Pancreas (tissue), 10 donors: ENCODE measurements at regions not wholly inside any gene's neighbourhood (a gene's known extent, or its start where the extent isn't known, plus 50 kb on each side); places are given as distances from the start of the nearest gene placed in this dataset.

Source experiments
- ATAC-seq, 4 donors: fragments of 200-7000 bp; cut with Tn5 transposase; one replicate each; pipeline versions ENCODE4 v1.8.0 to v1.9.1; 2020; ENCODE audit warnings: mild to moderate bottlenecking in 4 of 4, moderate library complexity in 4 of 4
- DNase-seq, 6 donors: peaks; one replicate each; pipeline ENCODE4 v3.0.0-alpha.2; 2020
- FAIRE-seq: peaks from 2 replicates; lab custom pipeline; 2012; peaks lifted over from hg19 to GRCh38; lab: Jason Lieb, UNC
- H3K27ac ChIP-seq, 4 donors: fragments of 200-600 bp; sonication (generic); 1 replicate in 3 of 4; 2 replicates in 1 of 4; pipeline versions ENCODE4 v1.5.0 to v1.8.0; 2020
- H3K27me3 ChIP-seq, 4 donors: fragments of 200-600 bp; one replicate each; pipeline ENCODE4 v1.8.0; 2021
- H3K36me3 ChIP-seq, 3 donors: fragments of 200-600 bp; sonication (generic) in 1 of 3; one replicate each; pipeline versions ENCODE4 v1.5.0 to v1.8.0; 2020 to 2021
- H3K4me1 ChIP-seq, 3 donors: fragments of 200-600 bp; one replicate each; pipeline ENCODE4 v1.8.0; 2021
- H3K4me3 ChIP-seq, 4 donors: fragments of 200-600 bp; sonication (generic) in 2 of 4; one replicate each; pipeline versions ENCODE4 v1.5.0 to v1.8.0; 2020 to 2021
- H3K9me3 ChIP-seq, 4 donors: fragments of 200-600 bp; one replicate each; pipeline ENCODE4 v1.8.0; 2021
- CTCF ChIP-seq, 4 donors: fragments of 200-600 bp; sonication (generic) in 3 of 4; IDR thresholded peaks; one replicate each; pipeline versions ENCODE4 v1.5.0 to v1.8.0; 2021; ENCODE audit warnings: antibody characterized with exemption in 4 of 4
- WGBS, 2 donors: extraction: QIAGEN DNeasy Blood & Tissue Kit; methylation state at CpG; one replicate each; pipeline ENCODE4 v1.1.7; 2013; 5-methylcytosine and 5-hydroxymethylcytosine counted together
- intact Hi-C, 3 donors: fragments of 100-400 bp; cut with DNase I; formaldehyde crosslinking; loops; one replicate each; pipeline versions ENCODE4 v1.11.1 to v1.14.2; 2022
- donor health status: healthy with polysubstance abuse.
- donor health status: DM: no; HTN: no; CAD: no; lungs with moderate emphysema.
- donor health status: DM: no; HTN: no; CAD: no.
- donor health status: control.
- donor health status: control.
- donor health status: Bipolar disorder and iron deficiency.
- donor health status: DM: yes; HTN: yes; CAD: no.
- donor health status: DM: no; HTN: no; CAD: no.
- donor health status: DM: no; HTN: no; CAD: no.
- donor health status: DM: yes; HTN: yes; CAD: no.

- Histone ChIP-seq H3K27me3 (no peaks in the 10 kb centered on the region), H3K4me1 (no peaks in the 10 kb centered on the region), H3K4me3 (no peak overlapping the region), H3K36me3 (no peaks in the 10 kb centered on the region), H3K27ac (no peak overlapping the region), H3K9me3 (no peaks in the 10 kb centered on the region)
- WGBS, 2 donors = 78 to 86% methylated on average over 40 to 43 of the region's 43 CpGs
- TF ChIP-seq CTCF (IDR thresholded peaks at IDR 0.05) = no peak
- ATAC-seq (no peak), DNase-seq (peak in 2 of 6 donors; percentile 14 to 55), FAIRE-seq (no peak)
- intact Hi-C loops = loop anchor here in 1 of 3 donors (10.0 kb wide), 1 partner anchor 55 kb away; no protein-coding TSS in a partner anchor
Observed at GRCh38 chr16:35749253-35750141, 2290.1 kb downstream of the TP53TG3F start.

- ATAC-seq = no peak
- no peaks in the 10 kb centered on the region for H3K9me3 ChIP-seq
- TF ChIP-seq CTCF (IDR thresholded peaks at IDR 0.05) = no peak
- no peak overlapping the region for H3K27ac ChIP-seq
- no peaks in the 10 kb centered on the region for H3K36me3 ChIP-seq
- no peak overlapping the region for H3K4me3 ChIP-seq
- no peaks in the 10 kb centered on the region for H3K4me1 ChIP-seq
- DNase-seq = peak in 1 of 6 donors; percentile 30
- no peak for FAIRE-seq
- H3K27me3 ChIP-seq = no peaks in the 10 kb centered on the region
- intact Hi-C loops = no loop called here
- WGBS, 2 donors = 69 to 74% methylated on average over 9 of the region's 9 CpGs
Observed at GRCh38 chr16:35750157-35750689, 2290.8 kb downstream of the TP53TG3F start.

GRCh38 chr16:35750701-35751104 is 2291.3 kb downstream of the TP53TG3F start:
- H3K9me3 ChIP-seq = no peaks in the 10 kb centered on the region
- H3K36me3 ChIP-seq = no peaks in the 10 kb centered on the region
- no peak overlapping the region for H3K27ac ChIP-seq
- H3K27me3 ChIP-seq = no peaks in the 10 kb centered on the region
- no peak overlapping the region for H3K4me3 ChIP-seq
- 80 to 85% methylated on average over 13 of the region's 13 CpGs for WGBS, 2 donors
- no peak for TF ChIP-seq CTCF (IDR thresholded peaks at IDR 0.05)
- DNase-seq (peak in 1 of 6 donors; percentile 47), FAIRE-seq (no peak), ATAC-seq (no peak)
- intact Hi-C loops = no loop called here
- no peaks in the 10 kb centered on the region for H3K4me1 ChIP-seq

- no peak for FAIRE-seq
- intact Hi-C loops = no loop called here
- Histone ChIP-seq H3K4me3 (no peak overlapping the region), H3K4me1 (no peaks in the 10 kb centered on the region), H3K27me3 (no peaks in the 10 kb centered on the region), H3K27ac (no peak overlapping the region), H3K9me3 (no peaks in the 10 kb centered on the region), H3K36me3 (no peaks in the 10 kb centered on the region)
- no peak for TF ChIP-seq CTCF (IDR thresholded peaks at IDR 0.05)
- peak in 1 of 6 donors; percentile 60 for DNase-seq
- WGBS, 2 donors = 79 to 85% methylated on average over 24 of the region's 24 CpGs
- no peak for ATAC-seq
Observed at GRCh38 chr16:35751191-35751941, 2292.0 kb downstream of the TP53TG3F start.
